OCI-LY7 (cell line): ENCODE measurements at regions not wholly inside any gene's neighbourhood (a gene's known extent, or its start where the extent isn't known, plus 50 kb on each side); places are given as distances from the start of the nearest gene placed in this dataset.
"Not testable (repeated sequence)": the region's sequence is repeated elsewhere in the genome, so short reads cannot be mapped to it uniquely, and the experiment has no call there.

Experiments used
- BruUV-seq: library from RNA; stranded (reverse); fragments of 400-500 nt; replicated peaks from 2 replicates; lab custom pipeline; 2021; lab: Mats Ljungman, UMichigan
- CTCF ChIA-PET: fragments of 300-600 bp; sonication (Branson Sonifier 250); formaldehyde crosslinking; loops from one replicate; lab custom pipeline; 2022; ENCODE audit warnings: antibody characterized with exemption; ENCODE audit not compliant: unreplicated experiment; lab: Charles Lee
- POLR2A ChIA-PET: fragments of 300-600 bp; sonication (Branson Sonifier 250); formaldehyde crosslinking; loops from one replicate; lab custom pipeline; 2022; ENCODE audit warnings: antibody characterized with exemption; lab: Charles Lee
- DNase-seq: peaks from one replicate; pipeline ENCODE4 v3.0.0-alpha.2; 2015; ENCODE audit warnings: low spot score
- H2AFZ ChIP-seq: fragments of 200-600 bp; sonication (generic), shearing (Covaris generic); 2 replicates; pipeline ENCODE4 v1.6.1; 2014; ENCODE audit warnings: mild to moderate bottlenecking, antibody characterized with exemption, low read length, moderate library complexity
- H3K27ac ChIP-seq: fragments of 200-600 bp; sonication (generic); 2 replicates; pipeline ENCODE4 v1.5.1; 2014; ENCODE audit warnings: mixed run types, low read depth, mild to moderate bottlenecking, moderate library complexity, low read length, inconsistent platforms; ENCODE audit not compliant: poor library complexity, severe bottlenecking
- H3K36me3 ChIP-seq: fragments of 200-600 bp; sonication (generic); 2 replicates; pipeline ENCODE4 v1.6.1; 2014; ENCODE audit warnings: mild to moderate bottlenecking, antibody characterized with exemption, low read length, moderate library complexity, mixed read lengths; ENCODE audit not compliant: insufficient read depth
- H3K4me1 ChIP-seq: fragments of 200-600 bp; sonication (generic); 2 replicates; pipeline ENCODE4 v1.5.1; 2014; ENCODE audit warnings: mild to moderate bottlenecking, low read length; ENCODE audit not compliant: insufficient read depth, poor library complexity, severe bottlenecking
- H3K4me2 ChIP-seq: fragments of 200-600 bp; sonication (generic); 2 replicates; pipeline ENCODE4 v1.6.1; 2014; ENCODE audit warnings: mild to moderate bottlenecking, low read length
- H3K4me3 ChIP-seq: fragments of 200-600 bp; sonication (generic); 2 replicates; pipeline ENCODE4 v1.5.1; 2014; ENCODE audit warnings: mild to moderate bottlenecking, low read depth, low read length; ENCODE audit not compliant: poor library complexity, severe bottlenecking
- H3K79me2 ChIP-seq: fragments of 200-600 bp; sonication (generic); 2 replicates; pipeline ENCODE4 v1.6.1; 2016; ENCODE audit warnings: low read depth, mild to moderate bottlenecking, low read length, moderate library complexity, mixed read lengths; ENCODE audit not compliant: insufficient read depth
- H3K9me2 ChIP-seq: fragments of 200-600 bp; sonication (generic); 2 replicates; pipeline ENCODE4 v1.6.1; 2016; ENCODE audit warnings: mild to moderate bottlenecking, low read length, mixed read lengths; ENCODE audit not compliant: insufficient read depth
- H3K9me3 ChIP-seq: fragments of 200-600 bp; sonication (generic); 2 replicates; pipeline ENCODE4 v1.6.1; 2014; ENCODE audit warnings: mild to moderate bottlenecking, mixed run types, low read length, mixed read lengths
- H4K20me1 ChIP-seq: fragments of 200-600 bp; sonication (generic); 2 replicates; pipeline ENCODE4 v1.6.1; 2014; ENCODE audit warnings: mild to moderate bottlenecking, antibody characterized with exemption, low read length, moderate library complexity, mixed read lengths; ENCODE audit not compliant: insufficient read depth
- CTCF ChIP-seq: fragments of 200-600 bp; sonication (generic); conservative IDR thresholded peaks from 2 replicates; pipeline ENCODE4 v1.5.1; 2014; ENCODE audit warnings: mild to moderate bottlenecking, antibody characterized with exemption, low read length, moderate library complexity, mixed read lengths
- EZH2phosphoT487 ChIP-seq: fragments of 200-600 bp; sonication (generic); IDR thresholded peaks from 2 replicates; pipeline ENCODE4 v1.6.1; 2018; ENCODE audit warnings: low read depth, borderline replicate concordance, mild to moderate bottlenecking, mixed run types, antibody characterized with exemption, low read length, moderate library complexity, mixed read lengths
- intact Hi-C: fragments of 100-400 bp; cut with micrococcal nuclease; formaldehyde crosslinking; loops from one replicate; pipeline ENCODE4 v1.10.0; 2022; ENCODE audit not compliant: unreplicated experiment

- DNase-seq, CTCF ChIA-PET, H3K4me3 ChIP-seq, POLR2A ChIA-PET, H4K20me1 ChIP-seq, H3K4me1 ChIP-seq, H3K27ac ChIP-seq, H3K4me2 ChIP-seq, H3K9me3 ChIP-seq, intact Hi-C loops, H3K36me3 ChIP-seq, H2AFZ ChIP-seq, BruUV-seq, H3K9me2 ChIP-seq, H3K79me2 ChIP-seq: not testable (repeated sequence)
Observed at GRCh38 chr11:67758467-67758866, 84.0 kb upstream of the ALDH3B2 start.

- H3K36me3 ChIP-seq, H3K9me2 ChIP-seq, H3K4me1 ChIP-seq, POLR2A ChIA-PET, DNase-seq, H3K79me2 ChIP-seq, H3K27ac ChIP-seq, CTCF ChIA-PET, BruUV-seq, H4K20me1 ChIP-seq, H3K4me3 ChIP-seq, H3K9me3 ChIP-seq, H3K4me2 ChIP-seq, intact Hi-C loops: not testable (repeated sequence)
- H2AFZ ChIP-seq: peak overlapping the region; percentile 36; the same call in 1 of the 2 replicates
Observed at GRCh38 chr11:67758009-67758408, 83.6 kb upstream of the ALDH3B2 start.

DNA sequence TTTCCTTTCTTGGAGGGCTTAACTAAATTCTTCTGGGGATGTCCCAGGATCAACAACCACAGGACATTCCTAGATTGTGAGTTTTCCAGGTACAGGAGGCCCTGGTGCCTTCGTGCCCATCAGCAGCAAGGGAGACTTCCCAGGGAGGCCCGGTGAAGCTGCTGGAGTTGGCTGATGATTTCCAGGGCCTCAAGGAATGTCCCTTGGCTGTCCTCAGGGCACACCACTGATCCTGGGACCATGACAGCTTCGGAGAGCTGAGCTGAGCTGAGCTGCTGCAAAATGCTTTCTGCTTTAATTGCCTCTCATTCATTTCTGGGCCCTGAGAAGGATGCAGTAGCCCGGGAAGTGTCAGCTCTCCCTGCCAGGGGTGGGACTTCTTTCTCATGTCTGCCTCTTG is 79.4 kb upstream of the ALDH3B2 start:
- intact Hi-C loops, H3K4me2 ChIP-seq, H3K36me3 ChIP-seq, H3K9me3 ChIP-seq, DNase-seq, BruUV-seq, POLR2A ChIA-PET, H3K4me3 ChIP-seq, H3K79me2 ChIP-seq, H4K20me1 ChIP-seq, H3K9me2 ChIP-seq, H3K27ac ChIP-seq, H3K4me1 ChIP-seq, CTCF ChIA-PET, H2AFZ ChIP-seq: not testable (repeated sequence)

DNA sequence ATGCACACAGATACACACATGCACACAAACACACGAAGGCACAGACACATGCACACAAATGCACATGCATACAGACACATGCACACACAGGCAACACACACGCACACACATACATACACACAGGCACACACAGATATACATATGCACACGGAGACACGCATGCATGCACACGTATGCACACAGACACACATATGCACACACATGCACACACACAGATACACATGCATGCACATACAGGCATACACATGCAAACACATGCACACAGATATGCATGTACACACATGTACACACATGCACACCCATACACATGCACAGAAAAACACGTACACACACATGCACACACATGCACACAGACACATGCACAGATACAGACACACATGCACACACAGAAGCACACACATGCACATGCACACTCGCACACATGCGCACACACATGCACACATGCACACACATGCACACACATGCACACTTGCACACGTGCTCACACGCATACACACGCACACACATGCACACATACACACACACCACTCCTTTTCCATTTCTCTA is 70.8 kb upstream of the ALDH3B2 start:
- intact Hi-C loops: no loop called here
- Histone ChIP-seq H4K20me1 (no peaks in the 10 kb centered on the region), H3K4me1 (peaks cover 14% of the 10 kb centered on the region), H3K79me2 (no peaks in the 10 kb centered on the region), H3K36me3 (no peaks in the 10 kb centered on the region), H3K4me3 (no peak overlapping the region), H3K9me3 (no peaks in the 10 kb centered on the region), H3K9me2 (no peaks in the 10 kb centered on the region), H3K27ac (no peak overlapping the region), H3K4me2 (no peak overlapping the region), H2AFZ (no peak overlapping the region)
- TF ChIP-seq CTCF (no peak), EZH2phosphoT487 (no peak)
- BruUV-seq: no TSS peak
- ChIA-PET POLR2A (no interaction called here), CTCF (no interaction called here)
- DNase-seq: no peak

DNA sequence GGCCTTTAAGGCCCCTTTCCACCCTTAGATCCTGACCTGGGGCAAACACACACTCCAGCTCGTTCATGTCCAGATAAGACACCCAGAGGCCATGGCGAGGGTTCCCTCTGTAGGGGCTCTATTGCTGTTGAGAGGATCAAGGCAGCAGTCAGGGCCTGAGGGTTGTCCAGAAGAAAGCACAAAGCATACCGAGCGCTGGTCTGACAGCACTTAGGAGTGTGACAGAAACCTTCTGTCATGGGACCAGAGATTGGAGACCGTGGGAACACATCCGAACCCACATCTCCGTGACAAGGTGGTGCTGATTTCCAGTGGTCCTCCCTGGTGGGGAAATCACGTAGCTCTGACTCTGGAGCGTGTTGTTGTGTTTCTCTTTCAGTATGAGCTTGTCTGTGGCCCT is 69.8 kb upstream of the ALDH3B2 start:
- H3K36me3 ChIP-seq, H3K9me2 ChIP-seq, H3K4me3 ChIP-seq, H2AFZ ChIP-seq, H4K20me1 ChIP-seq, H3K4me2 ChIP-seq, CTCF ChIA-PET, BruUV-seq, intact Hi-C loops, POLR2A ChIA-PET, DNase-seq, H3K9me3 ChIP-seq, H3K27ac ChIP-seq, H3K79me2 ChIP-seq: not testable (repeated sequence)
- H3K4me1 ChIP-seq: peaks cover 14% of the 10 kb centered on the region

- CTCF ChIA-PET, H3K9me3 ChIP-seq, H3K36me3 ChIP-seq, H3K9me2 ChIP-seq, intact Hi-C loops, H2AFZ ChIP-seq, H3K27ac ChIP-seq, BruUV-seq, H3K4me3 ChIP-seq, H3K4me1 ChIP-seq, DNase-seq, H3K79me2 ChIP-seq, H4K20me1 ChIP-seq, H3K4me2 ChIP-seq, POLR2A ChIA-PET: not testable (repeated sequence)
Observed at GRCh38 chr11:67738231-67738630, 63.8 kb upstream of the ALDH3B2 start.
